ENCODE measurements at regions not wholly inside any gene's neighbourhood (a gene's known extent, or its start where the extent isn't known, plus 50 kb on each side); places are given as distances from the start of the nearest gene placed in this dataset.

GRCh38 chr10:124249196-124249595 is 155.8 kb upstream of the CHST15 start (continued):
- TF ChIP-seq ZNF518A (tag by site-specific recombination; conservative IDR thresholded peaks at IDR 0.05; ENCODE audit: low read depth), result no peak
- no peak for TF ChIP-seq OSR2 (tag by site-specific recombination; IDR thresholded peaks at IDR 0.05)
- TF ChIP-seq ZNF610 (tag by site-specific recombination; IDR thresholded peaks at IDR 0.05; ENCODE audit: borderline replicate concordance), result no peak
- TF ChIP-seq KLF9 (tag by site-specific recombination; IDR thresholded peaks at IDR 0.05; ENCODE audit: low read depth), result no peak
- TF ChIP-seq ZSCAN5A (tag by site-specific recombination; IDR thresholded peaks at IDR 0.05), result no peak
- no peak for TF ChIP-seq ZNF157 (tag by site-specific recombination; IDR thresholded peaks at IDR 0.05)
- no peak for TF ChIP-seq TRIM28 (IDR thresholded peaks at IDR 0.05; ENCODE audit: borderline replicate concordance, low read length)
- TF ChIP-seq ZNF248 (tag by site-specific recombination; IDR thresholded peaks at IDR 0.05), result no peak
- no peak for TF ChIP-seq ZNF555 (tag by site-specific recombination; conservative IDR thresholded peaks at IDR 0.05)
- no peak for TF ChIP-seq ZSCAN4 (tag by site-specific recombination; IDR thresholded peaks at IDR 0.05)
- no peak for TF ChIP-seq ZNF426 (tag by site-specific recombination; IDR thresholded peaks at IDR 0.05)
- no peak for TF ChIP-seq SALL2 (tag by site-specific recombination; IDR thresholded peaks at IDR 0.05; ENCODE audit: borderline replicate concordance)
- TF ChIP-seq ZNF335 (tag by site-specific recombination; conservative IDR thresholded peaks at IDR 0.05), result no peak

- Histone ChIP-seq H3K36me3 (ENCODE audit: control insufficient read depth in 2 of 2, insufficient read depth in 1 of 2, low read length in 2 of 2) (no peaks in the 10 kb centered on the region), H3K9me3 (ENCODE audit: control insufficient read depth, insufficient read depth, low read depth, low read length) (no peaks in the 10 kb centered on the region), H3K4me1 (ENCODE audit: control insufficient read depth, insufficient read depth, low read length) (no peaks in the 10 kb centered on the region; the same call in 1 of the 2 replicates), H3K27ac (ENCODE audit: extremely low read depth, low read depth, low read length) (no peak overlapping the region), H3K4me3 (ENCODE audit: low read depth, low read length) (no peak overlapping the region)
- TF ChIP-seq ZNF692 (tag by site-specific recombination; IDR thresholded peaks at IDR 0.05) (no peak), PRDM4 (tag by site-specific recombination; IDR thresholded peaks at IDR 0.05) (no peak), BCL11B (tag by site-specific recombination; IDR thresholded peaks at IDR 0.05; ENCODE audit: low read depth) (no peak), OSR2 (tag by site-specific recombination; IDR thresholded peaks at IDR 0.05) (no peak), ZNF324 (tag by site-specific recombination; IDR thresholded peaks at IDR 0.05) (no peak)
- POLR2A ChIA-PET, result no interaction called here
- CTCF ChIA-PET, result interaction anchor here (0.5 to 0.6 kb wide), 2 partner anchors 11 to 102 kb away, joined by 3 read pairs; no protein-coding TSS in a partner anchor
Measured at GRCh38 chr10:124248056-124249045, 155.0 kb upstream of the CHST15 start.

Data from HEK293 (cell line).